HG03342 (cell line): ENCODE measurements at regions not wholly inside any gene's neighbourhood (a gene's known extent, or its start where the extent isn't known, plus 50 kb on each side); places are given as distances from the start of the nearest gene placed in this dataset.
A peak's percentile ranks its signal among the peaks of the same experiment; 100 is the strongest.
"Not testable (repeated sequence)": the region's sequence is repeated elsewhere in the genome, so short reads cannot be mapped to it uniquely, and the experiment has no call there.

Experiments
- ATAC-seq: cut with Tn5 transposase; IDR thresholded peaks from one replicate; pipeline ENCODE4 v1.9.1; 2021; ENCODE audit warnings: mild to moderate bottlenecking, moderate library complexity; ENCODE audit not compliant: unreplicated experiment

GRCh38 chr4:111020476-111020875 is 397.6 kb upstream of the PITX2 start:
- no peak for ATAC-seq

DNA sequence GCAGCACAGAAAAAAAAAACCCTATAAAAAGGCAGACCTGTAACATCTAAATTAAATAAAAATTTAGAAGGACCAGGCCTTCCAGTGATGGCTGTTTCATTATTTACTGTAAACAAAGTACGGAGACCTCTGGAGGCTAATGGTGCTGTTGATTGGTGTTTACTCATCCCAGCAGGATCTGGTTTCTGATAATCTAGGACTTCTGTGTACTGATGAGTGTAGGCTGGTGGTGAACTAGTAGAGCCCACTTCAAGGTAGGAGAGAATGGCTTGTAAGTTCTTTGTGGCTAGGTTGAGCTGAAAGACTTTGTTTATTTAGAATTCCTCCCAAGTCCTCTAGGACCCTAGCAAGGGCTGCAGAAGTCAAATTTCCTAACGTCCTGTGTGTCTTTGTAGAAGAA is 398.1 kb upstream of the PITX2 start:
- ATAC-seq = no peak

- ATAC-seq = no peak
These were observed 399.9 kb upstream of the PITX2 start for GRCh38 chr4:111022758-111023157.

GRCh38 chr4:111027526-111027925 is 404.6 kb upstream of the PITX2 start:
- no peak for ATAC-seq

GRCh38 chr4:111028795-111029194 is 405.9 kb upstream of the PITX2 start:
- ATAC-seq = no peak

GRCh38 chr4:111031001-111031579 is 408.2 kb upstream of the PITX2 start:
- ATAC-seq = no peak

DNA sequence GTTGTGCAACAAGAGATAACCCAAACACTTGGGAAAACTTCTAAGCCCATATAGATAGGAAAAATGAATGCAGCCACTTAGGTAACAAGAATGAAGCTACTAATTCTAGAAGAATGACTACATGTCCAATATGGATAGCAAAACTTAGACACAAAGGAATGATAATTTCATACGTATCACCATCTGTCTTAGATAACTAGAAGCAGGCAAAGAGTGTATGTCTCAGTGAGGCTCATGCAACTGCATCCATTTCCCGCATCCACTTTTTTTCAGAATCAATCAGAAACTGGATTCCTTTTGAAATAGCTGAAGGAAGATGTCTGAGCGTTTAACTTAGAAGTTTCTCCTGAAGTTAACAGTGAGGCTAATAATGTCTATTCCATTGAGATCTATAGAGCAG is 408.7 kb upstream of the PITX2 start:
- no peak for ATAC-seq

DNA sequence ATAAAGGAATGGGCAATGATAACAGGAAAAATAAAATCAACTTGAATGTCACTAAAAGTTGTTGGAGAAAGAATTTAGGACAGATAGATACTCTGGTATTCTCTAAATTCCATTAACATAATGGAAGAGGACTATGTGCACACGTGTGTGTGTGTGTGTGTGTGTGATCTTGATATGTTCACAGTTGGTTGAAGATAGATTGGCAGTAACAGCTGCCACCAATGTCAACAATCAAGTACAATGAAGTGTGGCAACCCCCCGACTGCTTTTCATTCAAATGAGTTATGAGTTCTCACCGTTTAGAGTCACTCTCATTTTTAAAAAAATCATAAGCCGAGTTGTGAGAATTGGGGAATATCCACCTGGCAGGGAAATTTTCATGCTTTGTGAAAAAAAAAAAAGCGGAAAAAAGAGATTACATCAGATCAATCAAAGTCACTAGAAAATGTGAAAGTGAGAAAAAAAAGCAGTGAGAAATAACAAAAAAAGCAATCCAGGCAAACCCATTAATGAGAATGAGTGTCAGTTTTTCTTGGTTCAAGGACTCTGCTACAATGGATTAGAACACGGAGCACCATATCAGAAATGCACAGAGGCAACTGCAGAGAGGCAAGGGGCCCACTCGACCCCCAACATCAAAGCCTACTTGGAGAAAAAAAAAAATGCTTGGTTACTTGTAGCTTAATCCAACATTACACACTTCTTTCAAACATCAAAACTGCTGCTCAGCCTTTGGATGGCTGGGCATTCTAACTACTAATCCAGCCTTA is 414.9 kb upstream of the PITX2 start:
- no peak for ATAC-seq

GRCh38 chr4:111040904-111041303 is 418.0 kb upstream of the PITX2 start:
- no peak for ATAC-seq

DNA sequence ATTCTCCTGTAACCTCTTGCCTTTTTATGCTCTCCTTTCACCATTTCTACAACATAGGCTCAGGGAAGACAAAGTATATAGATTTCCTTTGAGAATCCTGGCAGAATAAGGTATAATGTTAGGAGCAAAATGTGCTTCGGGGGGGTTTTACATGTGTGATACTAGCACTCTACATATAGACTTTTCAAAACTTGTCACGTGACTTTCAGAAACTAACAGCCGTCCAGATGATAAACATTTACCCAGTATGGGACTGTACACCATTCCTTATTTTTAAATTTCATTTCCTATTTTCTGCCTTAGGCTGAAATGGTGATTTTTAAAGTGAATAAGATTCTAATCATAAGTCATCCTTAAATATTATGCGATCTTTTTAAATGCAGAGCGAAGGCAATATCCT is 420.4 kb upstream of the PITX2 start:
- ATAC-seq = no peak

GRCh38 chr4:111045992-111046391 is 423.1 kb upstream of the PITX2 start:
- no peak for ATAC-seq

DNA sequence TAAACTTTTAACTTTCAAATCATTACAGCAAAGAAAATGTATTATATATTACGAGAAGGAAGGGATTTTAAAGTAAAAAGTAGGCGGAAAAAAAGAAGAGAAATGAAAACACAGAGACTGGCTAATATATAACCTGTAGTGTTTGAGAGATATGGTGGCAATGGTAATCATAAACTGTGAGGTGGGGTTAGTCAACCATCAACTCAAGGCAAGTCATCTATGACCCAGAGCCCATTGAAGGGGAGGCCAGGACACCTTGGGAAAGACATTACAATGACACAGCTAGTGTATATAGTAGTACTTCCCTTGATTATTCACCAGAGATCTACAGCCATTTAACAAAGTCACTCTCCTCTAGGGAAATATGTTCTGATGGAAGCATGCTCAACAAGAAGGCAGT is 423.9 kb upstream of the PITX2 start:
- ATAC-seq = peak; percentile 75

GRCh38 chr4:111048316-111048715 is 425.4 kb upstream of the PITX2 start:
- ATAC-seq = no peak

- ATAC-seq = peak; percentile 56
These were observed 441.6 kb upstream of the PITX2 start for GRCh38 chr4:111064342-111064993.

- ATAC-seq = no peak
These were observed 443.1 kb upstream of the PITX2 start for GRCh38 chr4:111066001-111066400.

- ATAC-seq = no peak
These were observed 443.6 kb upstream of the PITX2 start for GRCh38 chr4:111066447-111066846.

GRCh38 chr4:111066887-111067286 is 444.0 kb upstream of the PITX2 start:
- ATAC-seq = no peak

DNA sequence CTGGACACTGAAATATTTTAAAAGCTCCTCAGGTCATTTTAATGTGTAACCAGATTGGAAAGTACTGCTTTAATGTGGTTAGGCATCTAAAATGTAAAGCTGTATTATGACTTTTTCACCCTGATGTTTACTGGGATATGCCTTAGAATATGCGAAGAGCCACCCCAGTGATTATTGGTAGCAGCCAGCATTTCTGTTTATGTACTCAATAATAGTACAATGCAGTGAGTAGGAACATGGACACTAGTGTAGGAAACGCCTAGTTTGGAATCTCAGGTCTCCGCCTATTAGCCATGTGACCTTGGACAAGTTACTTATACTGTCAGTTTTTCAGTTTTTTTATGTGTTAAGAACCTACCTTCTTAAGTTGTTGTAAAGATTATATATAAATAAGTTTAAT is 446.0 kb upstream of the PITX2 start:
- no peak for ATAC-seq

DNA sequence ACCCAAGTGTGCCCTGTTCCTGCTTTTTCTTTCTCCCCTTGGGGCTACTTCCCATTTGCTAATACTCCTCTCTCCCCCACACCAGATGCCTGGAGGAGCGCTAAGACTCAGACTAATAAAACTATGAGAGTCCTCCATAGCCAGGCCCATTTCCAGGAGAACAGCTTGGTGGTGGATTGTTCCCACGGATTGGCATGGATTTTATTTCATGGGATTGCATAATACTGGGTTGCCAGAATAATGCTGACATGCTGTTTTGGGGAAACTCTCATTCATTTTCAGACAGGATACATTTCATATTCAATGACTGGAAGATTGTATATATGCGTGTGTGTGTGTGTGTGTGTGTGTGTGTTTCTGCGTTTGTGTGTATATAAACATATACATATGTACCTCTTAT is 447.5 kb upstream of the PITX2 start:
- ATAC-seq = no peak

GRCh38 chr4:111074523-111075114 is 451.7 kb upstream of the PITX2 start:
- ATAC-seq = no peak

DNA sequence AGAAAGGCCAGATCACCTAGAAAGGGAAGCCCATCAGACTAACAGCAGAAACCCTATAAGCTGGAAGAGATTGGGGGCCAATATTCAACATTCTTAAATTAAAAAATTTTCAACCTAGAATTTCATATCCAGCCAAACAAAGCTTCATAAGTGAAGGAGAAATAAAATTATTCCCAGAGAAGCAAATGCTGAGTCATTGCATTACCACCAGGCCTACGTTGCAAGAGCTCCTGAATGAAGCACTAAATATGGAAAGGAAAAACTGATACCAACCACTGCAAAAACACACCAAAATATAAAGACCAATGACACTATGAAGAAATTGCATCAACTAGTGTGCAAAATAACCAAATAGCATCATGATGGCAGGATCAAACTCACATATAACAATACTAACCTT is 453.4 kb upstream of the PITX2 start:
- ATAC-seq = not testable (repeated sequence)

DNA sequence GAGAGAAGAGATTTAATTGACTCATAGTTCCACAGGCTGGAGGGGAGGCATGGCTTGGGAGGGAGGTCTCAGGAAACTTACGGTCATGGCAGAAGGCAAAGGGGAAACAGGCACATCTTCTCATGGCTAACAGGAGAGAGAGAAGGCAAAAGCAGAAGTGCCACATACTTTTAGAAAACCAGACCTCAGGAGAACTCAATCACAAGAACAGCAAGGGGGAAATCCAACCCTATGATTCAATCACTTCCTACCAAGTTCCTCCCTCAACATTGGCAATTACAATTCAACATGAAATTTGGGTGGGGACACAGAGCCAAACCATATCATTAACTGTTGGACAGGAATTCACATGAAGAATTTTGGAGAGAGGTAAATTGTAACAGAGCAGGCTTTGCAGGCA is 485.3 kb upstream of the PITX2 start:
- ATAC-seq = no peak
